Stimulated activated effector memory CD8-positive, alpha-beta T cell treated with anti-CD3 and anti-CD28 coated beads, Interleukin-12 subunit alpha, Interleukin-12 subunit beta, amount 100 ng/mL, for 72 hours (primary cell): ENCODE measurements at regions not wholly inside any gene's neighbourhood (a gene's known extent, or its start where the extent isn't known, plus 50 kb on each side); places are given as distances from the start of the nearest gene placed in this dataset.
"Not testable (repeated sequence)": the region's sequence is repeated elsewhere in the genome, so short reads cannot be mapped to it uniquely, and the experiment has no call there.

Source experiments
- ATAC-seq: fragments of 150-1000 bp; cut with Tn5 transposase; 2 replicates; pipeline ENCODE4 v1.10.0; 2021
- DNase-seq, 2 donors: peaks; one replicate each; pipeline ENCODE4 v3.0.0; 2021 to 2022; ENCODE audit warnings: low spot score in 2 of 2
- H3K27ac Mint-ChIP-seq: one replicate; pipeline ENCODE4 v1.8.0; 2022; ENCODE audit warnings: mild to moderate bottlenecking, mixed read lengths
- H3K36me3 Mint-ChIP-seq: one replicate; pipeline ENCODE4 v1.8.0; 2022; ENCODE audit warnings: mild to moderate bottlenecking, mixed read lengths
- H3K4me1 Mint-ChIP-seq: one replicate; pipeline ENCODE4 v1.8.0; 2022; ENCODE audit warnings: mixed read lengths
- H3K4me3 Mint-ChIP-seq: one replicate; pipeline ENCODE4 v1.8.0; 2022; ENCODE audit warnings: mild to moderate bottlenecking, mixed read lengths
- H3K9me3 Mint-ChIP-seq: one replicate; pipeline ENCODE4 v1.8.0; 2022; ENCODE audit warnings: mixed read lengths

GRCh38 chrY:7484455-7485285 is 573.1 kb upstream of the AMELY start:
- not testable (repeated sequence) for H3K4me1 Mint-ChIP-seq, DNase-seq, H3K4me3 Mint-ChIP-seq, ATAC-seq, H3K27ac Mint-ChIP-seq, H3K36me3 Mint-ChIP-seq, H3K9me3 Mint-ChIP-seq

- Mint-ChIP-seq H3K9me3 (no peaks in the 10 kb centered on the region), H3K27ac (no peak overlapping the region), H3K4me1 (peaks cover 13% of the 10 kb centered on the region), H3K4me3 (no peak overlapping the region), H3K36me3 (no peaks in the 10 kb centered on the region)
- DNase-seq (no peak), ATAC-seq (no peak)
These were observed 560.4 kb upstream of the AMELY start for GRCh38 chrY:7471976-7472375.

- Mint-ChIP-seq H3K4me1 (peaks cover 23% of the 10 kb centered on the region), H3K4me3 (no peak overlapping the region), H3K27ac (no peak overlapping the region), H3K9me3 (peaks cover 4% of the 10 kb centered on the region), H3K36me3 (no peaks in the 10 kb centered on the region)
- no peak for DNase-seq
- ATAC-seq, result no peak
These were observed 558.5 kb upstream of the AMELY start for GRCh38 chrY:7470037-7470436.

GRCh38 chrY:7468951-7469745 is 557.6 kb upstream of the AMELY start:
- DNase-seq, result no peak
- H3K9me3 Mint-ChIP-seq, result peaks cover 4% of the 10 kb centered on the region
- peak overlapping the region; percentile 26 for H3K4me3 Mint-ChIP-seq
- no peaks in the 10 kb centered on the region for H3K36me3 Mint-ChIP-seq
- peaks cover 22% of the 10 kb centered on the region for H3K4me1 Mint-ChIP-seq
- peak overlapping the region; percentile 16 for H3K27ac Mint-ChIP-seq
- peak; percentile 64 for ATAC-seq

GRCh38 chrY:7467796-7468520 is 556.4 kb upstream of the AMELY start:
- Mint-ChIP-seq H3K36me3 (no peaks in the 10 kb centered on the region), H3K4me1 (peaks cover 22% of the 10 kb centered on the region), H3K27ac (peak overlapping the region; percentile 16), H3K9me3 (peaks cover 4% of the 10 kb centered on the region), H3K4me3 (peak overlapping the region; percentile 26)
- DNase-seq (no peak), ATAC-seq (no peak)

GRCh38 chrY:7465185-7465621 is 553.7 kb upstream of the AMELY start:
- peak; percentile 2 to 53 for DNase-seq

GRCh38 chrY:7464742-7465141 is 553.2 kb upstream of the AMELY start:
- Mint-ChIP-seq H3K36me3 (no peaks in the 10 kb centered on the region), H3K4me3 (peak overlapping the region; percentile 41), H3K27ac (peak overlapping the region; percentile 11), H3K4me1 (peaks cover 29% of the 10 kb centered on the region), H3K9me3 (peaks cover 11% of the 10 kb centered on the region)
- peak; percentile 59 for ATAC-seq
- no peak for DNase-seq

More at GRCh38 chrY:7465185-7465621, 553.7 kb upstream of the AMELY start:
- Mint-ChIP-seq H3K4me3 (peak overlapping the region; percentile 41), H3K36me3 (no peaks in the 10 kb centered on the region), H3K4me1 (peaks cover 29% of the 10 kb centered on the region), H3K27ac (peak overlapping the region; percentile 11), H3K9me3 (peaks cover 10% of the 10 kb centered on the region)
- peak; percentile 85 for ATAC-seq

GRCh38 chrY:7463711-7464110 is 552.2 kb upstream of the AMELY start:
- H3K36me3 Mint-ChIP-seq, result no peaks in the 10 kb centered on the region
- H3K27ac Mint-ChIP-seq, result no peak overlapping the region
- DNase-seq (no peak), ATAC-seq (no peak)
- H3K4me3 Mint-ChIP-seq, result no peak overlapping the region
- H3K4me1 Mint-ChIP-seq, result peaks cover 28% of the 10 kb centered on the region
- H3K9me3 Mint-ChIP-seq, result peaks cover 16% of the 10 kb centered on the region

GRCh38 chrY:7463196-7463595 is 551.6 kb upstream of the AMELY start:
- DNase-seq (no peak), ATAC-seq (no peak)
- Mint-ChIP-seq H3K27ac (no peak overlapping the region), H3K4me1 (peaks cover 23% of the 10 kb centered on the region), H3K36me3 (no peaks in the 10 kb centered on the region), H3K4me3 (no peak overlapping the region), H3K9me3 (peaks cover 16% of the 10 kb centered on the region)

- Mint-ChIP-seq H3K36me3 (no peaks in the 10 kb centered on the region), H3K27ac (no peak overlapping the region), H3K4me1 (peaks cover 20% of the 10 kb centered on the region), H3K9me3 (peaks cover 16% of the 10 kb centered on the region), H3K4me3 (no peak overlapping the region)
- DNase-seq, result no peak
- ATAC-seq, result no peak
These were observed 551.1 kb upstream of the AMELY start for GRCh38 chrY:7462657-7463056.

- Mint-ChIP-seq H3K27ac (no peak overlapping the region), H3K9me3 (peaks cover 16% of the 10 kb centered on the region), H3K4me3 (no peak overlapping the region), H3K4me1 (peaks cover 20% of the 10 kb centered on the region), H3K36me3 (no peaks in the 10 kb centered on the region)
- DNase-seq (no peak), ATAC-seq (peak; percentile 43)
These were observed 550.4 kb upstream of the AMELY start for GRCh38 chrY:7461873-7462525.

GRCh38 chrY:7459802-7460201 is 548.2 kb upstream of the AMELY start:
- Mint-ChIP-seq H3K36me3 (no peaks in the 10 kb centered on the region), H3K9me3 (peaks cover 12% of the 10 kb centered on the region), H3K27ac (no peak overlapping the region), H3K4me3 (no peak overlapping the region), H3K4me1 (peaks cover 7% of the 10 kb centered on the region)
- ATAC-seq (no peak), DNase-seq (no peak)

- Mint-ChIP-seq H3K36me3 (no peaks in the 10 kb centered on the region), H3K4me1 (peaks cover 7% of the 10 kb centered on the region)
These were observed 546.9 kb upstream of the AMELY start for GRCh38 chrY:7458301-7459078.

GRCh38 chrY:7457286-7458015 is 545.9 kb upstream of the AMELY start:
- Mint-ChIP-seq H3K4me3 (no peak overlapping the region), H3K9me3 (peaks cover 12% of the 10 kb centered on the region), H3K27ac (no peak overlapping the region), H3K4me1 (peaks cover 14% of the 10 kb centered on the region), H3K36me3 (no peaks in the 10 kb centered on the region)
- DNase-seq (no peak), ATAC-seq (no peak)

More at GRCh38 chrY:7458301-7459078, 546.9 kb upstream of the AMELY start:
- H3K4me3 Mint-ChIP-seq, result no peak overlapping the region
- peaks cover 12% of the 10 kb centered on the region for H3K9me3 Mint-ChIP-seq
- DNase-seq (no peak), ATAC-seq (no peak)
- H3K27ac Mint-ChIP-seq, result no peak overlapping the region
